Stimulated activated CD8-positive, alpha-beta memory T cell treated with anti-CD3 and anti-CD28 coated beads, Interleukin-4, amount 100 ng/mL, for 48 hours (primary cell): ENCODE measurements at regions not wholly inside any gene's neighbourhood (a gene's known extent, or its start where the extent isn't known, plus 50 kb on each side); places are given as distances from the start of the nearest gene placed in this dataset.

Experiments used
- DNase-seq: peaks from one replicate; pipeline ENCODE4 v3.0.0-alpha.2; 2020

DNA sequence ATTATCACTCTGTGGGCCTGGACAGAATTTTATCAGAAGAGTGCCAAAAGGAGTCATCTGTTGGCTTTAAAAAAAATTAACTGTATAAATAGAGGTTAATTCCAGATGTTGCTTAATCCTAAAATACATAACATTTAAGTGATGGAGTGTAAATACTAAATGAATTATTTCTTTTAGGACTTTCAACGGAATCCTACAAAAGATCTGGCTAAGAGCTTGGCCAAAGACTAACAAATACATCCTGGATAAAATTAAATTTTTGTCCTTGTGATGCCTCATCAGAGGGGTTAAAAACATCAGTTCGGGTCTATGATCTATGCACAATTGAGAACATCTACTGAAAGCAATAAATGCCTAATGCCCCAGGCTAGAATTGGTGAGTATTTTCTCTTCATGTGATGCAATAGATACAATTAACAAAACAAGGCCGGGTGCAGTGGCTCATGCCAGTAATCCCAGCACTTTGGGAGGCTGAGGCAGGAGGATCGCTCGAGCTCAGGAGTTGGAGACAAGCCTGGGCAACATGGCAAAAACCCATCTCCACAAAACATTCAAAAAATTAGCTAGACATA lies 49.8 kb upstream of the RAP1B start:
- DNase-seq, result no peak
